ENCODE measurements at regions not wholly inside any gene's neighbourhood (a gene's known extent, or its start where the extent isn't known, plus 50 kb on each side); places are given as distances from the start of the nearest gene placed in this dataset.

- no peak overlapping the region for H3K27ac ChIP-seq
- TF ChIP-seq ZFX (IDR thresholded peaks at IDR 0.05) = no peak
- TF ChIP-seq CTCF (conservative IDR thresholded peaks at IDR 0.05) = no peak
Measured at GRCh38 chr3:124510290-124510689, 220.0 kb upstream of the UMPS start.

- H3K27ac ChIP-seq = no peak overlapping the region
- TF ChIP-seq ZFX (IDR thresholded peaks at IDR 0.05) (no peak), CTCF (conservative IDR thresholded peaks at IDR 0.05) (no peak)
Measured at GRCh38 chr3:124512881-124513609, 217.2 kb upstream of the UMPS start.

- TF ChIP-seq CTCF (conservative IDR thresholded peaks at IDR 0.05) (no peak), ZFX (IDR thresholded peaks at IDR 0.05) (no peak)
- H3K27ac ChIP-seq = no peak overlapping the region
Measured at GRCh38 chr3:124513610-124513997, 216.6 kb upstream of the UMPS start.

GRCh38 chr3:124514683-124515082, 215.6 kb upstream of the UMPS start:
- no peak for TF ChIP-seq ZFX (IDR thresholded peaks at IDR 0.05)
- TF ChIP-seq CTCF (conservative IDR thresholded peaks at IDR 0.05) = no peak
- H3K27ac ChIP-seq = no peak overlapping the region

GRCh38 chr3:124516333-124516732, 213.9 kb upstream of the UMPS start:
- no peak for TF ChIP-seq ZFX (IDR thresholded peaks at IDR 0.05)
- no peak overlapping the region for H3K27ac ChIP-seq

- no peak overlapping the region for H3K27ac ChIP-seq
- TF ChIP-seq ZFX (IDR thresholded peaks at IDR 0.05) (no peak), CTCF (conservative IDR thresholded peaks at IDR 0.05) (no peak)
Measured at GRCh38 chr3:124517306-124517705, 212.9 kb upstream of the UMPS start.

GRCh38 chr3:124518350-124518749, 211.9 kb upstream of the UMPS start:
- H3K27ac ChIP-seq = no peak overlapping the region
- TF ChIP-seq CTCF (conservative IDR thresholded peaks at IDR 0.05) = no peak

GRCh38 chr3:124519591-124520194, 210.6 kb upstream of the UMPS start:
- TF ChIP-seq CTCF (conservative IDR thresholded peaks at IDR 0.05) = no peak
- no peak for TF ChIP-seq ZFX (IDR thresholded peaks at IDR 0.05)
- no peak overlapping the region for H3K27ac ChIP-seq
